ENCODE measurements at regions not wholly inside any gene's neighbourhood (a gene's known extent, or its start where the extent isn't known, plus 50 kb on each side); places are given as distances from the start of the nearest gene placed in this dataset.

DNA sequence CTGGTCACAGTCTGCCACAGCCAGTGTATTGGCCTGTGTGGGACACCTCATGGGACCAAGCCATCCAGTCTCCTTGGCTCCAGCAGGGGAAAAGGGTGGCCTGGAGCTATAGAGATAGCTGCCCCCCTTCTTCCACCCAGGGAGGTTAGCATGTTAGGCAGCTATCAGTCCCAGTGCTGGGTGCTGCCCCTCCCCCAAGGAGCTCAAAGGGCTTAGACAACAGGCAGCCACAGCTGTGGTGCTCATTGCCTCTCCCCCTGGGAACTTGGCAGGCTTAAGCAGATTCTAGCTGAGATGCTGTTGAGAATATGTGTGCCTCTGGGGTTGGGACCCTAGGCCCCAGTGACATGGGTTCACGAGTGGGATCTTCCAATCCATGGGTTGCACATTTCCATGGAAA is 226.0 kb upstream of the PTGER4 start:
- DNase-seq (ENCODE audit: low read depth) = no peak
- no peak overlapping the region for H3K4me3 ChIP-seq (ENCODE audit: low read depth, low read length)
- TF ChIP-seq, protein P1, sequence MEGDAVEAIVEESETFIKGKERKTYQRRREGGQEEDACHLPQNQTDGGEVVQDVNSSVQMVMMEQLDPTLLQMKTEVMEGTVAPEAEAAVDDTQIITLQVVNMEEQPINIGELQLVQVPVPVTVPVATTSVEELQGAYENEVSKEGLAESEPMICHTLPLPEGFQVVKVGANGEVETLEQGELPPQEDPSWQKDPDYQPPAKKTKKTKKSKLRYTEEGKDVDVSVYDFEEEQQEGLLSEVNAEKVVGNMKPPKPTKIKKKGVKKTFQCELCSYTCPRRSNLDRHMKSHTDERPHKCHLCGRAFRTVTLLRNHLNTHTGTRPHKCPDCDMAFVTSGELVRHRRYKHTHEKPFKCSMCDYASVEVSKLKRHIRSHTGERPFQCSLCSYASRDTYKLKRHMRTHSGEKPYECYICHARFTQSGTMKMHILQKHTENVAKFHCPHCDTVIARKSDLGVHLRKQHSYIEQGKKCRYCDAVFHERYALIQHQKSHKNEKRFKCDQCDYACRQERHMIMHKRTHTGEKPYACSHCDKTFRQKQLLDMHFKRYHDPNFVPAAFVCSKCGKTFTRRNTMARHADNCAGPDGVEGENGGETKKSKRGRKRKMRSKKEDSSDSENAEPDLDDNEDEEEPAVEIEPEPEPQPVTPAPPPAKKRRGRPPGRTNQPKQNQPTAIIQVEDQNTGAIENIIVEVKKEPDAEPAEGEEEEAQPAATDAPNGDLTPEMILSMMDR (IDR thresholded peaks at IDR 0.05; ENCODE audit: low read depth, low read length, missing control alignments) = no peak
- in situ Hi-C loops (cut with HindIII; ENCODE audit: low sequenced_read_pairs) = no loop called here

DNA sequence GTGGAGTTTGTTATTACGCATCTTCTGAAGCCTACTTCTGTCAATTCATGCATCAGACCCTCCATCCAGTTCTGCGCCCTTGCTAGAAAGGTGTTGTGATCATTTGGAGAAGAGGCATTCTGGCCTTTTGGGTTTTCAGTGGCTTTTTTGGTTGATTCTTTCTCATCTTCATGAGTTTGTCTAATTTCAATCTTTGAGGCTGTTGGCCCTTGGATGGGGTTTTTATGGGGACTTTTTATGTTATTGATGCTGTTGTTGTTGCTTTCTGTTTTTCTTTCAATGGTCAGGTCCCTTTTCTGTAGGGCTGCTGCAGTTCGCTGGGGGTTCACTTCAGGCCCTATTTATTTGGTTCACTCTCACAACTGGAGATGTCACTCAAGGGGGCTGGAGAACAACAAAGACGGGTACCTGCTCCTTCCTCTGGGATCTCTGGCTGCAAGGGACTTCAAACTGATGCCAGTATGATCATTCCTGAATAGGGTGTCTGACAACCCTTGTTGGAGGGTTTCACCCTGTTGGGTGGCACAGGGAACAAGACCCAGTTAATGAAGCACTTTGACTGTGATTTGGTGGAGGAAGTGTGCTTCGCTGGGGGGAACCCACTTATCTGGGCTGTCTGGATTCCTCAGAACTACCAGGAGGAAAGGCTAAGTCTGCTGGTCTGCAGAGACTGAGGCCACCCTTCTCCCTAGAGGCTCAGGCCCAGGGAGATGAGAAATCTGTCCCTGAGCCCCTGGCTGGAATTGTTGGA is 226.7 kb upstream of the PTGER4 start:
- no peak for DNase-seq (ENCODE audit: low read depth)
- in situ Hi-C loops (cut with HindIII; ENCODE audit: low sequenced_read_pairs) = no loop called here
- no peak overlapping the region for H3K4me3 ChIP-seq (ENCODE audit: low read depth, low read length)
- TF ChIP-seq, protein P1 (IDR thresholded peaks at IDR 0.05; ENCODE audit: low read depth, low read length, missing control alignments) = no peak

DNA sequence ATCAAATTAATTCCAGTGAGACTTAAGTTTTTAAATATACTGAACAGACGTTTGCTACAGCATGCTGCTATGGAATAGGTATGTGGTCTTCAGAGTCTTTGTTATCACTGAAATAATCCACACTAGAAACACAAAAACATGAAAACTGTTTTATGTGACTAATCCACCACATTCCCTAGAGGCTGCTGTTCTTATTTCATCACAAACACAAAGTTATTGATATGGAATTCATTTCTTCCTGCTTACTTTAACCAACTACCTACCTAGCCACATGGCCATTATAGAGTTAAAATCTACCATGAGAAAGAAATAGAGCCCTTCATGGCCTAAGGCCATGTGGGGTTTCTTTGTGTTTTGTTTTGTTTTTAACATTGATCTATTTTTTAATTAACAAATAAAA is 232.3 kb upstream of the PTGER4 start:
- no peak overlapping the region for H3K4me3 ChIP-seq (ENCODE audit: low read depth, low read length)
- TF ChIP-seq, protein P1 (IDR thresholded peaks at IDR 0.05; ENCODE audit: low read depth, low read length, missing control alignments) = no peak
- in situ Hi-C loops (cut with HindIII; ENCODE audit: low sequenced_read_pairs) = no loop called here
- DNase-seq (ENCODE audit: low read depth) = no peak

DNA sequence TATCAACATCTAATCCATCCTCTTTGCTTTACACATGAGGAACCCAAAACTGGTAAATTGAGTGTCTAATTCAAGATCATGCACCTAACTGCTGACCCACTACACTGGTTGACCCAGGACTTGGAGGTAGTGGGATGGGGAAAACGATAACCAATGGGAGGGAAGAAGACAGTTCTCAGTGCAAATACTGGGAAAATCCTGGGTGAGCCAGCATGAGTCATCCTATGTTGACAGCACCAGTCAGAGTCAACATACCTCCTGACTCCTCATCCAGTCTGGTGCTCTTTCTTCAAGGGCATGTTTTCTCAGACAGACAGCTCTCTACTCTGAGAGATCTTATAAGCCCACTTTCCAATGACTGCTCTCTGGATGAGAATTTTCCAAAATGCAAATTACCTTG is 232.8 kb upstream of the PTGER4 start:
- peak; percentile 23 for DNase-seq (ENCODE audit: low read depth)
- in situ Hi-C loops (cut with HindIII; ENCODE audit: low sequenced_read_pairs) = no loop called here
- H3K4me3 ChIP-seq (ENCODE audit: low read depth, low read length) = no peak overlapping the region
- TF ChIP-seq, protein P1 (IDR thresholded peaks at IDR 0.05; ENCODE audit: low read depth, low read length, missing control alignments) = no peak

DNA sequence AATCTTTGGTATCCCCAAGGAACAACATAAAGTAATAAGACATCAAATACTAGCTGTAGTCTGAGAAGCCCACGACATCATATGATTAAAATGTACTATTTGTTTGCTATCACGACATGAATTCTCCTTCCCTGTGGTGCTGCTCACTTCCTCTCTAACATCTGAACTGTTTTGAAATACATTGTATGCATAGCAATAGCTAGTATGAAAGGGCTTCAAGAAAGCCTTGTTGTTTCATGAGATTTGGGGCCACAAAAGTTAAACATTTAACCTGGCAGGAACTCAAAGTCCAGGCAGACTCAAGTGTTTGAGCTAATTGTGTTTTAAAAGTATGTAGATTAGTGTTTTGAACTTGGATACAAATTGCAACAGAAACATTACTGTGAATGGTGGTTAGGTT is 237.4 kb upstream of the PTGER4 start:
- DNase-seq (ENCODE audit: low read depth) = peak; percentile 20
- TF ChIP-seq, protein P1 (IDR thresholded peaks at IDR 0.05; ENCODE audit: low read depth, low read length, missing control alignments) = no peak
- no peak overlapping the region for H3K4me3 ChIP-seq (ENCODE audit: low read depth, low read length)
- in situ Hi-C loops (cut with HindIII; ENCODE audit: low sequenced_read_pairs) = no loop called here

DNA sequence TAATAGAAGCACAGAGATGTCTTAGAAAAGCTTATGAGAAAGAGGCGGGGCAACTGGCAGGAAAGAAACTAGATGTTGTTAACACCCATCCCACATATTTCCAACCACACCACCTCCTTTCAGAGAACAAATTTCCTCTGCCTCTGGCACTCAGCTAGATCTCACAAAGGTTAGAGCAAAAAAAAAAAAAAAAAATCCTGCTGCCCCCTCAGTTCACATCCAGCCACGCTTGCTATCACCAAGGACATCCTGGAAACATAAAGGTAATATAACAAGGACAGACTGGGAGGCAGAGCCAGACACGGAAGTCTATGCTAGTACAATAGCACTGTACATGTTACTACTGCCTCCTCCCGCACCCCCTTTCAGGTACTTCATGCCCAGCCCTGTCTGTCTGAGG is 238.0 kb upstream of the PTGER4 start:
- H3K4me3 ChIP-seq (ENCODE audit: low read depth, low read length) = no peak overlapping the region
- in situ Hi-C loops (cut with HindIII; ENCODE audit: low sequenced_read_pairs) = no loop called here
- no peak for DNase-seq (ENCODE audit: low read depth)
- TF ChIP-seq, protein P1 (IDR thresholded peaks at IDR 0.05; ENCODE audit: low read depth, low read length, missing control alignments) = no peak

All from astrocyte of the cerebellum (primary cell).